ENCODE measurements at regions not wholly inside any gene's neighbourhood (a gene's known extent, or its start where the extent isn't known, plus 50 kb on each side); places are given as distances from the start of the nearest gene placed in this dataset.

DNA sequence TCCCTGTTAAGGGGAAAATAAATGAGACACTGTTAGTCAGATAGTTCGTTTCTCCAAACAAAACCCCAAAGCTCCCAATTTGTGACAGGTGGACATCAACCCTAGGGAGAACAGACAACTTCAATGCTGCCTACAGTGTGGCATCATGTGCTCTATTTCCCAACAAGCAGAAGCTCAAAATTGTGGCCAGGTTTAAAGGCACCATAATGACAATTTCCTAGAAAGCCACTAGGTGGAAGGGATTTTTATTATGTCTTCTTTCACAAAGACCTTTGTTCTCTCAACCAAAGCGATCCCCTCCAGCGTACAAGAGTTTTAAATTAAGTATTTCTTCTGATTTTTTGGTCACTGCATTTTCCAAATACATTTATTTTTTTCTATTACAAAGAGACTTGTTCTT, 88.0 kb upstream of the MBIP start:
- TF ChIP-seq, protein P1, sequence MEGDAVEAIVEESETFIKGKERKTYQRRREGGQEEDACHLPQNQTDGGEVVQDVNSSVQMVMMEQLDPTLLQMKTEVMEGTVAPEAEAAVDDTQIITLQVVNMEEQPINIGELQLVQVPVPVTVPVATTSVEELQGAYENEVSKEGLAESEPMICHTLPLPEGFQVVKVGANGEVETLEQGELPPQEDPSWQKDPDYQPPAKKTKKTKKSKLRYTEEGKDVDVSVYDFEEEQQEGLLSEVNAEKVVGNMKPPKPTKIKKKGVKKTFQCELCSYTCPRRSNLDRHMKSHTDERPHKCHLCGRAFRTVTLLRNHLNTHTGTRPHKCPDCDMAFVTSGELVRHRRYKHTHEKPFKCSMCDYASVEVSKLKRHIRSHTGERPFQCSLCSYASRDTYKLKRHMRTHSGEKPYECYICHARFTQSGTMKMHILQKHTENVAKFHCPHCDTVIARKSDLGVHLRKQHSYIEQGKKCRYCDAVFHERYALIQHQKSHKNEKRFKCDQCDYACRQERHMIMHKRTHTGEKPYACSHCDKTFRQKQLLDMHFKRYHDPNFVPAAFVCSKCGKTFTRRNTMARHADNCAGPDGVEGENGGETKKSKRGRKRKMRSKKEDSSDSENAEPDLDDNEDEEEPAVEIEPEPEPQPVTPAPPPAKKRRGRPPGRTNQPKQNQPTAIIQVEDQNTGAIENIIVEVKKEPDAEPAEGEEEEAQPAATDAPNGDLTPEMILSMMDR (conservative IDR thresholded peaks at IDR 0.05; ENCODE audit: low read length), result no peak
- no peak for TF ChIP-seq EZH2phosphoT487 (IDR thresholded peaks at IDR 0.05; ENCODE audit: borderline replicate concordance, low read depth, low read length)
